ENCODE measurements at regions not wholly inside any gene's neighbourhood (a gene's known extent, or its start where the extent isn't known, plus 50 kb on each side); places are given as distances from the start of the nearest gene placed in this dataset.

DNA sequence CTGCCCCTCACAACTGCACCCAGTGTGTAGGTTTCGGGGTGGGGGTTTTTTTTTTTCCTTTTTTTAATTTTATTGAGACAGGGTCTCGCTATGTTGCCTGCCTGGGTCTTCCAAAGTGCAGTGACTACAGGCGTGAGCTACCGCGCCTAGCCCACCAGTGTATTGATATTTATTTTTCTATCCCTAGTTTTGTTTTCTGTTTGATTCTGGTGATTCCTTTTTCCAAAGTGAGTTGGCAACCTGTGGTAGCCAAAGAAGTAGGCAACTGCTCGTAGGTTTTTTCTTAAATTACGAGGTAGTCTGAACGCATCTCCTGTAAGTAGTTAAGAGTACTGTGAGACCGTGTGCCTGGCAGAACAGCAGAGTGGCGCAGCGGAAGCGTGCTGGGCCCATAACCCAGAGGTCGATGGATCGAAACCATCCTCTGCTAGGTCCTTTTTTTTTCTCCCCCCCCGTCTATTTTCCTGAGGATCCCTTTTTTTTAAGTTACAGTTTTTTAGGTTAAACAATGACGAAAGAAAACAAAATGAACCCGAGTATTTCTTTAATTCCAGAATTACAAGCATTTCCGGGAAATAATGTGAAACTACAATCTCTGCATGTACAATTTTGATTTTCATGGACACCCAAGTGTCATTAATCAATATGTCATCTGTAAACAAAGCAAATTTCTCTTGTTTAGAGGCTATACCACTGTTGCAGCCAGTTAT is 78.7 kb upstream of the BTN3A2 start:
- no peak for TF ChIP-seq POLR2A (IDR thresholded peaks at IDR 0.05; ENCODE audit: low read depth, low read length)
- no peak for TF ChIP-seq POLR2AphosphoS5 (IDR thresholded peaks at IDR 0.05; ENCODE audit: low read depth, low read length)

Measured in GM12891 (cell line).